GM20000 (cell line): ENCODE measurements at regions not wholly inside any gene's neighbourhood (a gene's known extent, or its start where the extent isn't known, plus 50 kb on each side); places are given as distances from the start of the nearest gene placed in this dataset.

Experiments
- DNase-seq: peaks from one replicate; pipeline ENCODE4 v3.0.0; 2012; ENCODE audit warnings: low spot score
- TF ChIP-seq, protein P1 (sequence below): IDR thresholded peaks from 2 replicates; pipeline ENCODE4 v1.5.1; 2012; ENCODE audit warnings: mild to moderate bottlenecking, control low read depth; ENCODE audit errors: extremely low read depth, missing control alignments

DNA sequence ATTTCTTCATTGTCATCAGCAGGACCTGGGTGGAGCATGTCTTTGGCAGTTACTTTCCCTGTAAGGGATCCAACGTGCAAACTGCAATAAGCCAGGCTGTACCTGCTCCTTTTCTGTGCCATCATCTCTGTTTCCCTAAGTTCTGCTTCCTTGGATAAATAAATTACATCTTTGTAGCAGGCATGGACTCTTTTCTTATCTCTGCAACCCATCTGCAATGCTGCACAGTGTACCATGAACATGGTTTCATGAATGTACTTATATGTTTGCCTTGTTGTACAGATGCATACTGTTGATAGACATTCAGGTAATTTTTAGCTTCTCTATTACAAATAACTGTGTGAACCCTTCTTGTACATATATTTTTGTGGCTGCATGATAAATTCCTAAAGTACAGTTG lies 616.7 kb upstream of the PIK3C3 start:
- TF ChIP-seq, protein P1, sequence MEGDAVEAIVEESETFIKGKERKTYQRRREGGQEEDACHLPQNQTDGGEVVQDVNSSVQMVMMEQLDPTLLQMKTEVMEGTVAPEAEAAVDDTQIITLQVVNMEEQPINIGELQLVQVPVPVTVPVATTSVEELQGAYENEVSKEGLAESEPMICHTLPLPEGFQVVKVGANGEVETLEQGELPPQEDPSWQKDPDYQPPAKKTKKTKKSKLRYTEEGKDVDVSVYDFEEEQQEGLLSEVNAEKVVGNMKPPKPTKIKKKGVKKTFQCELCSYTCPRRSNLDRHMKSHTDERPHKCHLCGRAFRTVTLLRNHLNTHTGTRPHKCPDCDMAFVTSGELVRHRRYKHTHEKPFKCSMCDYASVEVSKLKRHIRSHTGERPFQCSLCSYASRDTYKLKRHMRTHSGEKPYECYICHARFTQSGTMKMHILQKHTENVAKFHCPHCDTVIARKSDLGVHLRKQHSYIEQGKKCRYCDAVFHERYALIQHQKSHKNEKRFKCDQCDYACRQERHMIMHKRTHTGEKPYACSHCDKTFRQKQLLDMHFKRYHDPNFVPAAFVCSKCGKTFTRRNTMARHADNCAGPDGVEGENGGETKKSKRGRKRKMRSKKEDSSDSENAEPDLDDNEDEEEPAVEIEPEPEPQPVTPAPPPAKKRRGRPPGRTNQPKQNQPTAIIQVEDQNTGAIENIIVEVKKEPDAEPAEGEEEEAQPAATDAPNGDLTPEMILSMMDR = no peak
- no peak for DNase-seq

DNA sequence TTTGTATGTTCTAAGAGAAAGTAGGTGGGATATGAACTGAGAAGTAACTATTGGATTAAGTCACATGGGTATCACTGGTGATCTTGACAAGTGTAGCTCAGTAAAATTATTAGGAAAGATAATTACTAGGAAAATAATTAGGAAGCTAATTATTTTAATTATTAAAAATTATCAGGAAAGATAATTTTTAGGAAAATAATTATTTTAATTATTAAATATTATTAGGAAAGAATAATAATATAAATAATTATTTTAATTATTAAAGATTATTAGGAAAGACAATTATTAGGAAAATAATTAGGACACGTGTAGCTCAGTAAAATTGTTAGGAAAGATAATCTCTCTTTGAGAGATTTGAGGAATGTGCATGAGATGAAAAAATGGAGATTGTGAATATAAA lies 623.4 kb upstream of the PIK3C3 start:
- no peak for DNase-seq
- TF ChIP-seq, protein P1 = no peak

DNA sequence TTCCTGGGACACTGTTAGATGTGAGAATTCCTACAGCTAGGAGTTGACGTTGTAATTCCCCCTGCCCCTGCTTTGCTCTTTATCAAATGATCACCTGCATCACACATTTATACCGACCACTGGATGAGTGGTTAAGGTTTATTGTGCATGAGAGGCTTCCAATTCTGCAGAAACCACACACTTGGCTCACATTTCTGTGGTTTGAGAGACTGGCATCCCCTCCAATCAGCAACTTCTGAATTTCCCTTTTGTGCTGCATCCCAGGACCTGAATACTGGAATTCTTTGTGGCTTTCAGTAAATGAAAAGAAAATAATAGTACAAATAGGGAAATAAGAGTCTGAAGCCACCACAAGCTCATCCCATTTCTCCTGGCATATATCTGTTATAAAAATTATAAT lies 628.7 kb upstream of the PIK3C3 start:
- TF ChIP-seq, protein P1 = no peak
- DNase-seq = no peak

DNA sequence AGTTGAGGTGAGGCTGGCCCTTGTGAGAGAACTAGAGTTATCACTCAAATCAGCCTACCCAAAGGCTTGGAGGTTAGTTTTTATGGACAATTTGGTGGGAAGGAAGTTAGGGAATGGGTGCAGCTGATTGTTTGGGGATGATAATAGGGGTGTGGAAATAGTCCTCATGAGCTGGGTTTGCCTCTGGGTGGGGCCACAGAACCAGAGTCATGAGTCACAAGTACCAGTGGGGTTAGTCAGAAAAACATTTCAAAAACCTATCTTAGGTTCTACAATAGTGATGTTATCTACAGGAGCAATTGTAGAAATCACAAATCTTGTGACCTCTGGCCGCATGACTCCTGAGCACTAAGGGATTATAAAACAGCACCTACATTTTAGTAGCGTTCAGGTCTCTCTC lies 630.1 kb upstream of the PIK3C3 start:
- TF ChIP-seq, protein P1 = no peak

DNA sequence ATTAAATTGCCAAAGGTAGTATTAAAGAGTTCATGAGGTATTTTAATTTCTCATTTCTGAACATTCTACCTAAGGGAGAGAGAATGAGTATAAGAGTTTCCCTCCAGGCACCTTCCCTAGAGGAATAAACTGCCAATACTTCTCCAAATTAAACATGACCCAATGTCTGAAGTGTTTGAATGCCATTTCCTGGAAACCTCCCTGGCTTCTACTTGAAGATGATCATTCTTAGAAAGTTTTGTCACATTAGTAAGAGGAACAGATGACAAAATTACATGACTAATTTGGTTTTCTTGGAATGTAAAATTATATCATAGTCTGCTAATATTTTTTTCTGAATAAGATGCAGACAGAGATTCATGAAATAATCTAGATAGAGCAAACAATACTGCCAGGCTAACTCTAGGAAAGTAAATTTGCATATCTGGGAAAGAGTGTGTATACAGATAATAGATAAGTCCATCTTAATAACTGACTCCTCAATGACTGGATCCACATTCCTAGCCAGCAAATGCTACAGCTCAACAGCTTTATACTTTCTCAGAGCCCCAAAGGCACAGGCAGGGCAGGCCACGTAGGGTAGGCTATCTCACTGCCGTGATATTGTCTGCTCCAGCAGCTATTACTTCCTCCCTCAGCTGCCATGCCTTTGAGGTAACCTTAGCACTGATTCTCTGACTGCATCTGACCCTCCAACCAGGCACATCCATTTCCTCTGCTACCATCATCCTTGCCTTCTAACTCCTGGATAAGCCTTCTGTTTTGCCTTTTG lies 630.8 kb upstream of the PIK3C3 start:
- DNase-seq = no peak

More for the DNA sequence above, 630.1 kb upstream of the PIK3C3 start:
- DNase-seq = no peak

DNA sequence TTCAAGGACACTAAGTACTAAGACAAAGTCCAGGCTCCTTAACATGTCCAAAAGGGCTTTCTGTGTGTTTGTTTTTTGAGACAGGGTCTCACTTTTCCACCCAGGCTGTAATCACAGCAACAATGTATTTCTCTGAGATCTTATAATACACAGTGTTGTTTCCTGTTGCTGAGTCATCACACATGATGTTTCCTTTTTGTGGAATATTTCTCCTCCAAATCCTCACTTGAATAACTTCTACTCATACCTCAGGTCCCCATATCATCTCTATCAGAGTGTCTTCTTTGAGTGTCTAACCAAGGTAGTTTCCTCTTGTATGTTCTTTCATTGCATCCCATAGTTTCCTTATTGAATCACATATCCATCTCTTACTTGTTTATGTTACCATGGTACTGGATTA lies 632.0 kb upstream of the PIK3C3 start:
- no peak for DNase-seq
- TF ChIP-seq, protein P1 = no peak

More for the DNA sequence above, 630.8 kb upstream of the PIK3C3 start:
- TF ChIP-seq, protein P1 = no peak

DNA sequence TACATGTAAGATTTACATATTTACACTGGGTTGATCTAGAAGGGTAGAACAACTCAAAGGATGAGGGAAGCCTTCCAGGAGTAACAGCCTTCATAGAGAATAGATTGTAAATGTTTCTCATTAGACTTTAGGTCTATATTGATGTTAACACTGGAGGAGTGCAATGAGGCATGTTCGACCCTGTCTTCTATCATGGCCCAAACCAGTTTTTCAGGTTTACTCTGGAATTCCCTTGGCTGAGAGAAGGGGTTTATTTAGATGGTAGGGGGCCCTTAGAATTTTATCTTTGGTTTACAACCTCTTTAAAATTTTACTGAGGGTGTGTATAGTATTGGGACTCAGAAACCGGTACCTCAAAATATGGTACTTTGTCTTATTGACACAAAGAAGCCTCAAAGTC lies 634.9 kb upstream of the PIK3C3 start:
- DNase-seq = no peak
- TF ChIP-seq, protein P1 = no peak
